GM12872 (cell line): ENCODE measurements at regions not wholly inside any gene's neighbourhood (a gene's known extent, or its start where the extent isn't known, plus 50 kb on each side); places are given as distances from the start of the nearest gene placed in this dataset.

Experiments
- TF ChIP-seq, protein P1 (sequence below): IDR thresholded peaks from 3 replicates; pipeline ENCODE4 v1.5.1; 2011; ENCODE audit warnings: low read depth, mild to moderate bottlenecking, low read length, moderate library complexity; ENCODE audit not compliant: insufficient read depth

- TF ChIP-seq, protein P1, sequence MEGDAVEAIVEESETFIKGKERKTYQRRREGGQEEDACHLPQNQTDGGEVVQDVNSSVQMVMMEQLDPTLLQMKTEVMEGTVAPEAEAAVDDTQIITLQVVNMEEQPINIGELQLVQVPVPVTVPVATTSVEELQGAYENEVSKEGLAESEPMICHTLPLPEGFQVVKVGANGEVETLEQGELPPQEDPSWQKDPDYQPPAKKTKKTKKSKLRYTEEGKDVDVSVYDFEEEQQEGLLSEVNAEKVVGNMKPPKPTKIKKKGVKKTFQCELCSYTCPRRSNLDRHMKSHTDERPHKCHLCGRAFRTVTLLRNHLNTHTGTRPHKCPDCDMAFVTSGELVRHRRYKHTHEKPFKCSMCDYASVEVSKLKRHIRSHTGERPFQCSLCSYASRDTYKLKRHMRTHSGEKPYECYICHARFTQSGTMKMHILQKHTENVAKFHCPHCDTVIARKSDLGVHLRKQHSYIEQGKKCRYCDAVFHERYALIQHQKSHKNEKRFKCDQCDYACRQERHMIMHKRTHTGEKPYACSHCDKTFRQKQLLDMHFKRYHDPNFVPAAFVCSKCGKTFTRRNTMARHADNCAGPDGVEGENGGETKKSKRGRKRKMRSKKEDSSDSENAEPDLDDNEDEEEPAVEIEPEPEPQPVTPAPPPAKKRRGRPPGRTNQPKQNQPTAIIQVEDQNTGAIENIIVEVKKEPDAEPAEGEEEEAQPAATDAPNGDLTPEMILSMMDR = no peak
Measured at GRCh38 chr6:100057941-100058340, 63.9 kb upstream of the MCHR2 start.

DNA sequence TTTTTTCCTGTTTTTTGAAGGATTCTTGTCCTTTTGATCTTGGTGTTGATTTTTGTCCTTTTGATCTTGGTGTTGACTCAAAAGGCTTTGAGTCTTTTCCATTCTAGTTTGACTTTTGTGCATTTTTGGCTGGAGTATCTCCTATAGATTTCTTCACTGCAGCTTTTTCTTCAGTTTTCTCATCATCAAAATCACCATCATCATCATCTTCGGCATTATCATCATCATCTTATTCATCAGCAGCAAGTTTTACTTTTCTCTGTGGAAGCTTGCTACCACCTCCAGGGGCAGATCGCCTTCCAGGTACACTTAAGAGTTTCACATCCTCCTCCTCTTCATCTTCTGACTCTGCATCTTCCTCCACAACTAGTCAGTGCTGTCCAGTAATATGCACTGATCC lies 56.5 kb upstream of the MCHR2 start:
- TF ChIP-seq, protein P1 = no peak
